Stomach (tissue), 8 donors: ENCODE measurements at regions not wholly inside any gene's neighbourhood (a gene's known extent, or its start where the extent isn't known, plus 50 kb on each side); places are given as distances from the start of the nearest gene placed in this dataset.

Source experiments
- DNase-seq, 2 donors: peaks; one replicate each; pipeline versions ENCODE4 v3.0.0 to v3.0.0-alpha.2; 2013 to 2019
- H3K27ac ChIP-seq, 5 donors: fragments of 200-600 bp in 4 of 5; sonication (generic) in 4 of 5; one replicate each; pipeline ENCODE4 v1.5.1; 2013 to 2019; ENCODE audit warnings: mild to moderate bottlenecking in 1 of 5, moderate library complexity in 1 of 5
- H3K27me3 ChIP-seq, 3 donors: fragments of 200-600 bp; sonication (generic); one replicate each; pipeline ENCODE4 v1.5.1; 2017 to 2019; ENCODE audit warnings: mixed run types in 1 of 3
- H3K36me3 ChIP-seq, 4 donors: fragments of 200-600 bp; sonication (generic); 1 replicate in 3 of 4; 2 replicates in 1 of 4; pipeline ENCODE4 v1.5.1; 2016 to 2019
- H3K4me1 ChIP-seq, 4 donors: fragments of 200-600 bp; sonication (generic); one replicate each; pipeline ENCODE4 v1.5.1; 2016 to 2019
- H3K4me3 ChIP-seq, 4 donors: fragments of 200-600 bp; sonication (generic) in 3 of 4; one replicate each; pipeline ENCODE4 v1.5.1; 2016 to 2019; ENCODE audit warnings: mild to moderate bottlenecking in 1 of 4
- H3K9me3 ChIP-seq, 4 donors: fragments of 200-600 bp; sonication (generic); one replicate each; pipeline ENCODE4 v1.5.1; 2016 to 2019
- CTCF ChIP-seq, 7 experiments: fragments of 450-650 bp in 4 of 7; fragments of 200-600 bp in 3 of 7; sonication (generic) in 3 of 7; IDR thresholded peaks; one replicate each; pipeline ENCODE4 v1.5.1; 2016 to 2019; ENCODE audit warnings: antibody characterized with exemption in 7 of 7, control low read depth in 2 of 7, mild to moderate bottlenecking in 1 of 7
- EP300 ChIP-seq: sonication (generic); formaldehyde crosslinking; IDR thresholded peaks from one replicate; pipeline ENCODE4 v1.6.1; 2017; ENCODE audit warnings: antibody characterized with exemption
- POLR2A ChIP-seq, 4 donors: fragments of 450-650 bp; IDR thresholded peaks; one replicate each; pipeline ENCODE4 v1.6.1; 2016; ENCODE audit warnings: antibody characterized with exemption in 4 of 4, control low read depth in 2 of 4, mild to moderate bottlenecking in 1 of 4, moderate library complexity in 1 of 4
- POLR2AphosphoS5 ChIP-seq, 3 donors: sonication (generic); formaldehyde crosslinking; IDR thresholded peaks; one replicate each; pipeline ENCODE4 v1.6.1; 2016; ENCODE audit warnings: antibody characterized with exemption in 3 of 3
- WGBS, 5 donors: extraction: QIAGEN DNeasy Blood & Tissue Kit in 3 of 5; methylation state at CpG; one replicate each; pipeline versions ENCODE4 v1.1.5 to v1.1.7; 2013 to 2018; 5-methylcytosine and 5-hydroxymethylcytosine counted together
- intact Hi-C: fragments of 100-400 bp; cut with DNase I; formaldehyde crosslinking; loops from one replicate; pipeline ENCODE4 v1.15.1; 2023; ENCODE audit warnings: low total_unique reads
- donor health status: healthy with polysubstance abuse.
- donor health status: Bipolar disorder and iron deficiency.
- donor health status: healthy.

GRCh38 chr18:55912919-55913318, 324.9 kb upstream of the TCF4 start:
- intact Hi-C loops, result no loop called here
- DNase-seq, result no peak
- Histone ChIP-seq H3K36me3 (no peaks in the 10 kb centered on the region), H3K4me1 (no peaks in the 10 kb centered on the region), H3K9me3 (no peaks in the 10 kb centered on the region), H3K27me3 (no peaks in the 10 kb centered on the region), H3K27ac (no peak overlapping the region), H3K4me3 (no peak overlapping the region)
- WGBS, 5 donors, result 88 to 93% (median 90%) methylated on average over 5 of the region's 5 CpGs
- no peak for TF ChIP-seq POLR2AphosphoS5 (IDR thresholded peaks at IDR 0.05)
- no peak for TF ChIP-seq POLR2A (IDR thresholded peaks at IDR 0.05)
- TF ChIP-seq CTCF (IDR thresholded peaks at IDR 0.05), result no peak
- TF ChIP-seq EP300, result no peak

GRCh38 chr18:55912071-55912470, 324.1 kb upstream of the TCF4 start:
- 61 to 77% (median 69%) methylated on average over 2 of the region's 2 CpGs for WGBS, 5 donors
- H3K9me3 ChIP-seq, result no peaks in the 10 kb centered on the region
- no peak for DNase-seq

GRCh38 chr18:55910296-55910695, 322.3 kb upstream of the TCF4 start:
- Histone ChIP-seq H3K27ac (no peak overlapping the region), H3K4me1 (peaks cover 0 to 7% (median 0%) of the 10 kb centered on the region in 4 donors), H3K9me3 (no peaks in the 10 kb centered on the region), H3K4me3 (no peak overlapping the region), H3K36me3 (no peaks in the 10 kb centered on the region), H3K27me3 (no peaks in the 10 kb centered on the region)
- TF ChIP-seq EP300 (no peak), POLR2AphosphoS5 (IDR thresholded peaks at IDR 0.05) (no peak), POLR2A (IDR thresholded peaks at IDR 0.05) (no peak), CTCF (IDR thresholded peaks at IDR 0.05) (no peak)
- no peak for DNase-seq
- intact Hi-C loops, result no loop called here
- WGBS, 5 donors, result 32 to 60% (median 38%) methylated on average over 2 of the region's 2 CpGs

More at GRCh38 chr18:55912071-55912470, 324.1 kb upstream of the TCF4 start:
- Histone ChIP-seq H3K27ac (no peak overlapping the region), H3K4me1 (peaks cover 0 to 7% (median 0%) of the 10 kb centered on the region in 4 donors), H3K27me3 (no peaks in the 10 kb centered on the region), H3K36me3 (no peaks in the 10 kb centered on the region), H3K4me3 (no peak overlapping the region)
- no peak for TF ChIP-seq EP300
- no peak for TF ChIP-seq POLR2A (IDR thresholded peaks at IDR 0.05)
- no peak for TF ChIP-seq CTCF (IDR thresholded peaks at IDR 0.05)
- no peak for TF ChIP-seq POLR2AphosphoS5 (IDR thresholded peaks at IDR 0.05)
- intact Hi-C loops, result no loop called here

GRCh38 chr18:55908901-55909366, 320.9 kb upstream of the TCF4 start:
- H3K27me3 ChIP-seq, result no peaks in the 10 kb centered on the region
- H3K4me1 ChIP-seq, result peaks cover 0 to 7% (median 0%) of the 10 kb centered on the region in 4 donors
- TF ChIP-seq EP300 (no peak), POLR2A (IDR thresholded peaks at IDR 0.05) (no peak), CTCF (IDR thresholded peaks at IDR 0.05) (no peak), POLR2AphosphoS5 (IDR thresholded peaks at IDR 0.05) (no peak)
- WGBS, 5 donors, result 42 to 55% (median 50%) methylated on average over 4 of the region's 4 CpGs
- intact Hi-C loops, result no loop called here
- H3K27ac ChIP-seq, result no peak overlapping the region
- H3K4me3 ChIP-seq, result no peak overlapping the region
- H3K36me3 ChIP-seq, result no peaks in the 10 kb centered on the region
- no peaks in the 10 kb centered on the region for H3K9me3 ChIP-seq
- peak in 1 of 2 donors; percentile 71 for DNase-seq
